OCI-LY1 (cell line): ENCODE measurements at regions not wholly inside any gene's neighbourhood (a gene's known extent, or its start where the extent isn't known, plus 50 kb on each side); places are given as distances from the start of the nearest gene placed in this dataset.
"Not testable (repeated sequence)": the region's sequence is repeated elsewhere in the genome, so short reads cannot be mapped to it uniquely, and the experiment has no call there.

Source experiments
- CTCF ChIP-seq: fragments of 200-600 bp; sonication (generic), shearing (Covaris generic); IDR thresholded peaks from 2 replicates; pipeline ENCODE4 v1.5.1; 2017; ENCODE audit warnings: mild to moderate bottlenecking, antibody characterized with exemption, low read length, moderate library complexity, mixed read lengths
- EZH2 ChIP-seq: fragments of 200-600 bp; sonication (generic), shearing (Covaris generic); IDR thresholded peaks from 2 replicates; pipeline ENCODE4 v1.8.0; 2017; ENCODE audit warnings: borderline replicate concordance, mixed run types, mild to moderate bottlenecking, antibody characterized with exemption, low read length, moderate library complexity, mixed read lengths

GRCh38 chr16:21333683-21334082 is 55.6 kb upstream of the CRYM start:
- TF ChIP-seq CTCF, EZH2: not testable (repeated sequence)
